ENCODE measurements at regions not wholly inside any gene's neighbourhood (a gene's known extent, or its start where the extent isn't known, plus 50 kb on each side); places are given as distances from the start of the nearest gene placed in this dataset.

DNA sequence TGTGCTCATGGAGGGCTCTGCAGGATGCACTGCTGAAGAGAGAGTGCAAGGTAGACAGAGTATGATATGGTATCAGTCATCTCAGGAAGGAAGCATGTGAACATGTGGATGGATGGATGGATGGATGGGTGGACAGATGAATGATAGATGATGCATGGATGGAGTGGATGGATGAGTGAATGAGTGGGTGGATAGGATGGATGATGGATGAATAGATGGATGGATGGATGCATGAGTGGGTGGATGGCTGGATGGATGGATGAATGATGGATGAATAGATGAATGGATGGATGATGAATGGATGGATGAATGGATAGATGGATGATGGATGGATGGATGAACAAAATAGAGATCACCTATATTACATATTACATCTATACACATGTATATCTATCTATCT lies 341.3 kb downstream of the DRD1 start:
- TF ChIP-seq, protein P1, sequence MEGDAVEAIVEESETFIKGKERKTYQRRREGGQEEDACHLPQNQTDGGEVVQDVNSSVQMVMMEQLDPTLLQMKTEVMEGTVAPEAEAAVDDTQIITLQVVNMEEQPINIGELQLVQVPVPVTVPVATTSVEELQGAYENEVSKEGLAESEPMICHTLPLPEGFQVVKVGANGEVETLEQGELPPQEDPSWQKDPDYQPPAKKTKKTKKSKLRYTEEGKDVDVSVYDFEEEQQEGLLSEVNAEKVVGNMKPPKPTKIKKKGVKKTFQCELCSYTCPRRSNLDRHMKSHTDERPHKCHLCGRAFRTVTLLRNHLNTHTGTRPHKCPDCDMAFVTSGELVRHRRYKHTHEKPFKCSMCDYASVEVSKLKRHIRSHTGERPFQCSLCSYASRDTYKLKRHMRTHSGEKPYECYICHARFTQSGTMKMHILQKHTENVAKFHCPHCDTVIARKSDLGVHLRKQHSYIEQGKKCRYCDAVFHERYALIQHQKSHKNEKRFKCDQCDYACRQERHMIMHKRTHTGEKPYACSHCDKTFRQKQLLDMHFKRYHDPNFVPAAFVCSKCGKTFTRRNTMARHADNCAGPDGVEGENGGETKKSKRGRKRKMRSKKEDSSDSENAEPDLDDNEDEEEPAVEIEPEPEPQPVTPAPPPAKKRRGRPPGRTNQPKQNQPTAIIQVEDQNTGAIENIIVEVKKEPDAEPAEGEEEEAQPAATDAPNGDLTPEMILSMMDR (IDR thresholded peaks at IDR 0.05; ENCODE audit: insufficient read depth, low read depth, low read length, missing control alignments) = no peak
- no peak for DNase-seq (ENCODE audit: low read depth)
- no peak overlapping the region for H3K4me3 ChIP-seq (ENCODE audit: low read length)

DNA sequence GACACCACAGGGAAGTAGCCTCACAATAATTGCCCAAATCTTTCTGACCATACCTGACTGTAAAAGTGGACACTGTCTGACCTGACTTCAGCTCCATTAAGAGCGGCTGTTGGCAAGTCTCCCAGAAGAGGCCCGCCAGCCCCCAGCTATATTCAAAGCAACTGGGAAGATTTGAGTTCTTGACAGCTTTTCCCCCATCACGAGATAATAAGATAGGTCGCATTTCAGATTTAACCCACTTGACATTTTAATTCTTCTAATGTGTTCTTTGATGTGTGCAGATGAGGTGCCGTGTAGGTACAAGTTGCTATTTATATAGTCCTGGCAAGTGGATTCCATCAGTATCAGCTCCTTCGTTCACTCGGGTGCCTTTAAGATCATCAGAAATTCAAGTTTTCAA lies 345.7 kb downstream of the DRD1 start:
- TF ChIP-seq, protein P1 (IDR thresholded peaks at IDR 0.05; ENCODE audit: insufficient read depth, low read depth, low read length, missing control alignments) = no peak
- H3K4me3 ChIP-seq (ENCODE audit: low read length) = no peak overlapping the region
- DNase-seq (ENCODE audit: low read depth) = no peak

DNA sequence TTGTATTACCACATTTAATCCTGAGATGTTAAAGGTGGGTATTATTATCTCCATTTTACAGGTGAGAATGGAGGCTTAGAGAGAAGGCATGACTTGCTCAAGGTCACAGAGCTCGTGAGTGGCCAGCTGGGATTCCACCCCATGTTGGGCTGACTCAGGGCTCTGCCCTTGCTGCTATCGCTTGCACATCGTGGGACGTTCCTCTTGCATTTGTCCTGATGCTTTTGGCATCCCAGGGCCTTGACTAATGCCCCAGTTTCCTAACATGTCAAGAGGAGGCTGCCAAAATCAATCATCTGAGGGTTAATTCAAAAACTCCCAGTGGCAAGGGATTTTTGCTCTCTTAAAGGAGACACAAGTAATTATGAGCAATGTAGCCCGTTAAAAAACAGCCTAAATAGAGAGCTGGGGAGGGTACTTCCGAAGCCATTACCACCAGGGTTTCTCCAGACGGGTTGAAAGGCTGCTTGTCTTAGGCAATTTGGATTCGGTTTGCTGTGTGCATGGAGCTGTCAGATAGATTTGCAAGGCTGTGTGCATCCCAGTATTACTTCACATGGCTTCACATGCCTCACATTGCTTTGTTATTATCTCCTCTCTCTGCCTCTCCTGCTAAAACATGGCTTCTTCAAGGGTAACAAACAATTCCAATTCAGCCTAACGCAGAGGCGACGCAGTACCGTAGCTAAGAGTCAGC lies 347.4 kb downstream of the DRD1 start:
- DNase-seq (ENCODE audit: low read depth) = no peak
- TF ChIP-seq, protein P1 (IDR thresholded peaks at IDR 0.05; ENCODE audit: insufficient read depth, low read depth, low read length, missing control alignments) = no peak
- no peak overlapping the region for H3K4me3 ChIP-seq (ENCODE audit: low read length)

DNA sequence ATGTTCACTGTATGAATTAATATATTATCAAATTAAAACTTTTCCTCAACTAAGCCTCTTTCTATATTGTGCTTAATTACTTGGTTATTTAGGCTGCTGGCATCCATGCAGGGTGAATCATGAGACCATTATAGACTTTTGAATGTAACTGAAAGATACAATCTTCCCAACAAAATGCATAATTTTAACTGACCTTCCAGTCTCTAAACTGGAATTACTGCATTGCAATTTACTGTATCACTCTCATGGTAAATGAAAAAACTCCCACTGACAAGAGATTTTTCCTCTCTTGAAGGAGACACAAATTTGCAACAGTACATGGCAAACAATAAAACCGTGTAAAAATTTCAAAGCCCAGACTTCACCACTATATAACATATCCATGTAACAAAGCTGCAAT lies 349.5 kb downstream of the DRD1 start:
- TF ChIP-seq, protein P1 (IDR thresholded peaks at IDR 0.05; ENCODE audit: insufficient read depth, low read depth, low read length, missing control alignments) = no peak
- DNase-seq (ENCODE audit: low read depth) = no peak
- no peak overlapping the region for H3K4me3 ChIP-seq (ENCODE audit: low read length)

DNA sequence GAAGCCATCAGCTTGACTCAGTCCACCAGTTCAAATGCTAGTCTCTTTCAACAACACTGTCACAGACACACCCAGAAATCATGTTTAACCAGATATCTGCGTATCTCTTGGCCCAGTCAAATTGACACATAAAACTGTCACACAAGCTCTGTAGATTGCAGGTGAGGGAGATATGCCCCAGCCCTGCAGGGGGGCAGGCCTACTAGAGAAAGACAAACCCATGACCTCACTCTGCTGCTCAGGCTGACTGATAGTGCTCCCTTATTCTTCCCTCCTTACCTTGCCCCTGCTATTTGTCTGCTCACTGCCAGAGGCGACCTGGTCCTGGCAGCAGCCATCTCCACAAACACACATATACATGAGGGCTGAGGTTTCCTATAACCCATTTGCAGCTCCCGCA lies 351.3 kb downstream of the DRD1 start:
- TF ChIP-seq, protein P1 (IDR thresholded peaks at IDR 0.05; ENCODE audit: insufficient read depth, low read depth, low read length, missing control alignments) = no peak
- no peak overlapping the region for H3K4me3 ChIP-seq (ENCODE audit: low read length)

DNA sequence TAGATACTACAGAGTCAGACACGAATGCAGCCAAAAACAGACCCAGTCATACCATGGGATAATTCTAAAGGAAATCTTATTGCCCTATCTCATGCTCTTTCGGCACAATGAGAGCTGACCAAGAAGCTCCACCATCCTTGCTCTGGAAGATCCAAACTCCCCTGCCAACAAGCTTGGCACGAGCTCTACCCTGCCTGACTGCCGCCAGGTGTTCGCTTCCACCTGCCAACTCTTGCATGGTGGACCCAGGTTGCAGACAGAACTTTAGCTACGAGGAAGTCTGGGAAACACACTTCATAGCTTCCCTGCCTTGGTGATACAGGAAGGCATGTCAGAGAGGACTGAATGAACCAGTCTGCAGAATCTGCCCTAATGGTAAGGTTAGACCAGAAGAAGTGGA lies 355.0 kb downstream of the DRD1 start:
- DNase-seq (ENCODE audit: low read depth) = no peak
- TF ChIP-seq, protein P1 (IDR thresholded peaks at IDR 0.05; ENCODE audit: insufficient read depth, low read depth, low read length, missing control alignments) = no peak
- no peak overlapping the region for H3K4me3 ChIP-seq (ENCODE audit: low read length)

More for the DNA sequence above, 351.3 kb downstream of the DRD1 start:
- DNase-seq (ENCODE audit: low read depth) = no peak

Measured in epithelial cell of esophagus (primary cell).